Panc1 (cell line): ENCODE measurements at regions not wholly inside any gene's neighbourhood (a gene's known extent, or its start where the extent isn't known, plus 50 kb on each side); places are given as distances from the start of the nearest gene placed in this dataset.

Experiments
- ATAC-seq: fragments of 200-7000 bp; cut with Tn5 transposase; 2 replicates; pipeline ENCODE4 v1.9.1; 2020; ENCODE audit warnings: mild to moderate bottlenecking, moderate library complexity
- BruUV-seq: library from RNA; stranded (reverse); fragments of 400-500 nt; replicated peaks from 2 replicates; lab custom pipeline; 2021; lab: Mats Ljungman, UMichigan
- CTCF ChIA-PET: fragments of 300-600 bp; sonication (Branson Sonifier 250); formaldehyde crosslinking; loops from one replicate; lab custom pipeline; 2022; ENCODE audit warnings: antibody characterized with exemption; lab: Charles Lee
- POLR2A ChIA-PET: fragments of 300-600 bp; sonication (Branson Sonifier 250); formaldehyde crosslinking; loops from one replicate; lab custom pipeline; 2022; ENCODE audit warnings: antibody characterized with exemption; lab: Charles Lee
- DNase-seq: peaks from one replicate; pipeline ENCODE4 v3.0.0-alpha.2; 2010; ENCODE audit warnings: low read depth, low spot score
- H3K27ac ChIP-seq: 2 replicates; pipeline ENCODE4 v1.5.1; 2011; ENCODE audit warnings: mild to moderate bottlenecking, low read length, inconsistent platforms
- H3K27me3 ChIP-seq: fragments of 200-500 bp; sonication (Bioruptor generic); 2 replicates; pipeline ENCODE4 v1.6.0; 2014; ENCODE audit warnings: low read length, inconsistent platforms; ENCODE audit not compliant: control insufficient read depth, insufficient read depth
- H3K36me3 ChIP-seq: fragments of 200-500 bp; sonication (Bioruptor generic); 2 replicates; pipeline ENCODE4 v1.5.1; 2014; ENCODE audit warnings: inconsistent platforms, mild to moderate bottlenecking, low read length, moderate library complexity; ENCODE audit not compliant: control insufficient read depth, insufficient read depth
- H3K4me1 ChIP-seq: 2 replicates; pipeline ENCODE4 v1.5.1; 2011; ENCODE audit warnings: inconsistent platforms, mild to moderate bottlenecking, low read length, moderate library complexity; ENCODE audit not compliant: control insufficient read depth, insufficient read depth
- H3K4me3 ChIP-seq, 2 experiments: 2 replicates each; pipeline ENCODE4 v1.5.1; 2011 to 2012; ENCODE audit warnings: low read depth in 2 of 2, low read length in 2 of 2, mild to moderate bottlenecking in 2 of 2, inconsistent platforms in 1 of 2, moderate library complexity in 1 of 2
- H3K9me3 ChIP-seq: fragments of 200-500 bp; sonication (Bioruptor generic); 2 replicates; pipeline ENCODE4 v1.5.1; 2014; ENCODE audit warnings: low read depth, mild to moderate bottlenecking, inconsistent platforms, low read length, moderate library complexity; ENCODE audit not compliant: control insufficient read depth, insufficient read depth
- POLR2AphosphoS5 ChIP-seq: IDR thresholded peaks from 2 replicates; pipeline ENCODE4 v1.6.1; 2012; ENCODE audit warnings: mild to moderate bottlenecking, low read depth, low read length, moderate library complexity
- SIN3A ChIP-seq: IDR thresholded peaks from 2 replicates; pipeline ENCODE4 v1.6.1; 2012; ENCODE audit warnings: low read depth, mild to moderate bottlenecking, low read length, moderate library complexity, borderline replicate concordance; ENCODE audit not compliant: insufficient read depth
- TCF7L2 ChIP-seq: IDR thresholded peaks from 2 replicates; pipeline ENCODE4 v1.6.1; 2011; ENCODE audit warnings: mild to moderate bottlenecking, low read depth, low read length, inconsistent platforms
- in situ Hi-C: cut with HindIII; loops from 2 replicates; pipeline ENCODE4 v1.10.0; 2016; ENCODE audit warnings: low sequenced_read_pairs, low pct_unique_long_range_greater_than_20kb
- intact Hi-C: fragments of 100-400 bp; cut with micrococcal nuclease; formaldehyde crosslinking; loops from one replicate; pipeline ENCODE4 v1.10.0; 2022; ENCODE audit not compliant: unreplicated experiment
- TF ChIP-seq, protein P1 (sequence below): fragments of 450-650 bp; IDR thresholded peaks from 2 replicates; pipeline ENCODE4 v1.5.1; 2017; ENCODE audit warnings: mild to moderate bottlenecking
- TF ChIP-seq, protein P2 (sequence below), 2 experiments: IDR thresholded peaks; 2 replicates each; pipeline ENCODE4 v1.6.1; 2011 to 2012; ENCODE audit warnings: low read depth in 2 of 2, control low read depth in 1 of 2, low read length in 1 of 2, mild to moderate bottlenecking in 1 of 2, moderate library complexity in 1 of 2; ENCODE audit not compliant: insufficient read depth in 1 of 2

DNA sequence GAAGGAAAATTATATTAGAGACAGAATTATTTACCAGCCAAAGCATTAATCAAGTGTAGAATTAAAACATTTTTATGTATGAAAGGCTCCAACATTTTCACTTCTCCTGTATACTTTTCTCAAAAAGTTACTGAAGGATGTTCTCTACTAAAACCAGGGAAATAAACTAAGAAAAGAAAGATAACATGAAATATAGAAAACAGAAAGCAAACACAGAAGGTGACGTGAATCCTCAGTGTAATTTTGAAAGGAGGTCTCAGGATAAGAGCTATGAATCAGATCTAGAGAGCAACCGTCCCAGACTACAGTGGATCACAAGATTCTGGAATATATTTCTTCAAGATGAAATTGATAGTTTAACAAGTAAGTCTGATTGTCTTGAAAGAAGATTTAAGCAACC, 144.5 kb downstream of the CYSLTR2 start:
- no TSS peak for BruUV-seq
- Histone ChIP-seq H3K27ac (no peak overlapping the region), H3K4me3 (no peak overlapping the region), H3K9me3 (no peaks in the 10 kb centered on the region), H3K4me1 (no peaks in the 10 kb centered on the region), H3K36me3 (no peaks in the 10 kb centered on the region), H3K27me3 (no peaks in the 10 kb centered on the region)
- in situ Hi-C loops, result no loop called here
- ATAC-seq (no peak), DNase-seq (no peak)
- ChIA-PET POLR2A (no interaction called here), CTCF (interaction anchor here (0.5 kb wide), 1 partner anchor 401 kb away, joined by 6 read pairs; no protein-coding TSS in a partner anchor)
- intact Hi-C loops, result no loop called here
- TF ChIP-seq, protein P1, sequence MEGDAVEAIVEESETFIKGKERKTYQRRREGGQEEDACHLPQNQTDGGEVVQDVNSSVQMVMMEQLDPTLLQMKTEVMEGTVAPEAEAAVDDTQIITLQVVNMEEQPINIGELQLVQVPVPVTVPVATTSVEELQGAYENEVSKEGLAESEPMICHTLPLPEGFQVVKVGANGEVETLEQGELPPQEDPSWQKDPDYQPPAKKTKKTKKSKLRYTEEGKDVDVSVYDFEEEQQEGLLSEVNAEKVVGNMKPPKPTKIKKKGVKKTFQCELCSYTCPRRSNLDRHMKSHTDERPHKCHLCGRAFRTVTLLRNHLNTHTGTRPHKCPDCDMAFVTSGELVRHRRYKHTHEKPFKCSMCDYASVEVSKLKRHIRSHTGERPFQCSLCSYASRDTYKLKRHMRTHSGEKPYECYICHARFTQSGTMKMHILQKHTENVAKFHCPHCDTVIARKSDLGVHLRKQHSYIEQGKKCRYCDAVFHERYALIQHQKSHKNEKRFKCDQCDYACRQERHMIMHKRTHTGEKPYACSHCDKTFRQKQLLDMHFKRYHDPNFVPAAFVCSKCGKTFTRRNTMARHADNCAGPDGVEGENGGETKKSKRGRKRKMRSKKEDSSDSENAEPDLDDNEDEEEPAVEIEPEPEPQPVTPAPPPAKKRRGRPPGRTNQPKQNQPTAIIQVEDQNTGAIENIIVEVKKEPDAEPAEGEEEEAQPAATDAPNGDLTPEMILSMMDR, result no peak
- TF ChIP-seq, protein P2, sequence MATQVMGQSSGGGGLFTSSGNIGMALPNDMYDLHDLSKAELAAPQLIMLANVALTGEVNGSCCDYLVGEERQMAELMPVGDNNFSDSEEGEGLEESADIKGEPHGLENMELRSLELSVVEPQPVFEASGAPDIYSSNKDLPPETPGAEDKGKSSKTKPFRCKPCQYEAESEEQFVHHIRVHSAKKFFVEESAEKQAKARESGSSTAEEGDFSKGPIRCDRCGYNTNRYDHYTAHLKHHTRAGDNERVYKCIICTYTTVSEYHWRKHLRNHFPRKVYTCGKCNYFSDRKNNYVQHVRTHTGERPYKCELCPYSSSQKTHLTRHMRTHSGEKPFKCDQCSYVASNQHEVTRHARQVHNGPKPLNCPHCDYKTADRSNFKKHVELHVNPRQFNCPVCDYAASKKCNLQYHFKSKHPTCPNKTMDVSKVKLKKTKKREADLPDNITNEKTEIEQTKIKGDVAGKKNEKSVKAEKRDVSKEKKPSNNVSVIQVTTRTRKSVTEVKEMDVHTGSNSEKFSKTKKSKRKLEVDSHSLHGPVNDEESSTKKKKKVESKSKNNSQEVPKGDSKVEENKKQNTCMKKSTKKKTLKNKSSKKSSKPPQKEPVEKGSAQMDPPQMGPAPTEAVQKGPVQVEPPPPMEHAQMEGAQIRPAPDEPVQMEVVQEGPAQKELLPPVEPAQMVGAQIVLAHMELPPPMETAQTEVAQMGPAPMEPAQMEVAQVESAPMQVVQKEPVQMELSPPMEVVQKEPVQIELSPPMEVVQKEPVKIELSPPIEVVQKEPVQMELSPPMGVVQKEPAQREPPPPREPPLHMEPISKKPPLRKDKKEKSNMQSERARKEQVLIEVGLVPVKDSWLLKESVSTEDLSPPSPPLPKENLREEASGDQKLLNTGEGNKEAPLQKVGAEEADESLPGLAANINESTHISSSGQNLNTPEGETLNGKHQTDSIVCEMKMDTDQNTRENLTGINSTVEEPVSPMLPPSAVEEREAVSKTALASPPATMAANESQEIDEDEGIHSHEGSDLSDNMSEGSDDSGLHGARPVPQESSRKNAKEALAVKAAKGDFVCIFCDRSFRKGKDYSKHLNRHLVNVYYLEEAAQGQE (IDR thresholded peaks at IDR 0.05; ENCODE audit: insufficient read depth in 1 of 2, low read depth in 2 of 2, low read length in 1 of 2), result no peak
- TF ChIP-seq TCF7L2, result no peak
- TF ChIP-seq POLR2AphosphoS5, result no peak
- TF ChIP-seq SIN3A, result no peak

DNA sequence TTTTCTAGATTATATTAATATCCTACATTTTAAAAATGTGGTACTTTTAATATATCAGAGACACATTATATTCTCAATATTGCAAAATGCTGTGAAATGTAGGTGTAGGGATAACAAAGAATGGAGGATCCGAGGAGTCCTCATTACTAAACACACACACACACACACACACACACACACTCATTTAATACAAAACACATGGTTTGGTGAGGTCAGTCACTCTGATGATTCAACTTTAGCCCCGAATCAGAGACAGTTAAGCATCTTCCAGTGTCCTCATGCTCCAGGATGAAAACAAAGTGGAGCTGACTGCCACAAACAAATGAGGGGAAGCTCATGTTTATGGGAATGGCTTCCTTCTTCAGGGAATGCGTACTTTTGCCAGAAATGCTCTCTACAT, 147.5 kb downstream of the CYSLTR2 start:
- Histone ChIP-seq H3K27me3 (no peaks in the 10 kb centered on the region), H3K9me3 (no peaks in the 10 kb centered on the region), H3K36me3 (no peaks in the 10 kb centered on the region), H3K4me1 (no peaks in the 10 kb centered on the region), H3K27ac (no peak overlapping the region), H3K4me3 (no peak overlapping the region)
- ATAC-seq, result no peak
- no peak for DNase-seq
- ChIA-PET POLR2A (no interaction called here), CTCF (no interaction called here)
- intact Hi-C loops (no loop called here), in situ Hi-C loops (no loop called here)
- TF ChIP-seq SIN3A, result no peak
- TF ChIP-seq, protein P2 (IDR thresholded peaks at IDR 0.05; ENCODE audit: insufficient read depth in 1 of 2, low read depth in 2 of 2, low read length in 1 of 2), result no peak
- TF ChIP-seq, protein P1, result no peak
- no peak for TF ChIP-seq TCF7L2
- TF ChIP-seq POLR2AphosphoS5, result no peak
- no TSS peak for BruUV-seq
